GM23338 (cell line): ENCODE measurements at regions not wholly inside any gene's neighbourhood (a gene's known extent, or its start where the extent isn't known, plus 50 kb on each side); places are given as distances from the start of the nearest gene placed in this dataset.

ENCODE experiments used
- ATAC-seq: fragments of 200-7000 bp; cut with Tn5 transposase; 3 replicates; pipeline ENCODE4 v1.9.1; 2020
- DNase-seq: peaks from one replicate; pipeline ENCODE4 v3.0.0-alpha.2; 2015; ENCODE audit warnings: low spot score
- H2AFZ ChIP-seq: fragments of 200-600 bp; sonication (generic); 2 replicates; pipeline ENCODE4 v1.8.0; 2016; ENCODE audit warnings: antibody characterized with exemption, mild to moderate bottlenecking, moderate library complexity
- H3F3A ChIP-seq: fragments of 200-600 bp; sonication (generic); replicated peaks from 2 replicates; pipeline ENCODE4 v1.8.0; 2017; ENCODE audit warnings: antibody characterized with exemption, mixed run types, low read depth
- H3K27ac ChIP-seq: fragments of 200-600 bp; sonication (generic); 2 replicates; pipeline ENCODE4 v1.6.1; 2016; ENCODE audit warnings: low read depth
- H3K27me3 ChIP-seq: fragments of 200-600 bp; sonication (generic); 2 replicates; pipeline ENCODE4 v1.8.0; 2016; ENCODE audit warnings: mild to moderate bottlenecking, mixed run types, moderate library complexity; ENCODE audit not compliant: insufficient read depth
- H3K36me3 ChIP-seq: fragments of 200-600 bp; sonication (generic); 2 replicates; pipeline ENCODE4 v1.8.0; 2016; ENCODE audit warnings: mild to moderate bottlenecking; ENCODE audit not compliant: insufficient read depth
- H3K4me1 ChIP-seq: fragments of 200-600 bp; sonication (generic); 2 replicates; pipeline ENCODE4 v1.8.0; 2016; ENCODE audit warnings: mild to moderate bottlenecking, moderate library complexity; ENCODE audit not compliant: insufficient read depth
- H3K4me2 ChIP-seq: fragments of 200-600 bp; sonication (generic); 2 replicates; pipeline ENCODE4 v1.7.1; 2017; ENCODE audit warnings: mixed run types
- H3K4me3 ChIP-seq: fragments of 200-600 bp; sonication (generic); 2 replicates; pipeline ENCODE4 v1.6.1; 2016; ENCODE audit warnings: mixed run types
- H3K79me2 ChIP-seq: fragments of 200-600 bp; sonication (generic); replicated peaks from 2 replicates; pipeline ENCODE4 v1.8.0; 2017; ENCODE audit warnings: mild to moderate bottlenecking; ENCODE audit not compliant: insufficient read depth
- H3K9me2 ChIP-seq: fragments of 200-600 bp; sonication (generic); 2 replicates; pipeline ENCODE4 v1.8.0; 2017; ENCODE audit not compliant: insufficient read depth
- H4K20me1 ChIP-seq: fragments of 200-600 bp; sonication (generic); replicated peaks from 2 replicates; pipeline ENCODE4 v1.8.0; 2017; ENCODE audit warnings: mild to moderate bottlenecking; ENCODE audit not compliant: insufficient read depth
- H3K27ac Mint-ChIP-seq: 2 replicates; pipeline ENCODE4 v1.8.0; 2020; ENCODE audit warnings: inconsistent platforms, mild to moderate bottlenecking, moderate library complexity, mixed read lengths
- H3K27me3 Mint-ChIP-seq: 3 replicates; pipeline ENCODE4 v1.8.0; 2022; ENCODE audit warnings: low read depth, mild to moderate bottlenecking, moderate library complexity, mixed read lengths, inconsistent platforms; ENCODE audit not compliant: insufficient read depth, poor library complexity
- H3K36me3 Mint-ChIP-seq: 3 replicates; pipeline ENCODE4 v1.8.0; 2021; ENCODE audit warnings: low read depth, mild to moderate bottlenecking, inconsistent platforms, moderate library complexity, mixed read lengths
- H3K4me1 Mint-ChIP-seq: 3 replicates; pipeline ENCODE4 v1.8.0; 2020; ENCODE audit warnings: mild to moderate bottlenecking, inconsistent platforms, mixed read lengths
- H3K4me3 Mint-ChIP-seq: 3 replicates; pipeline ENCODE4 v1.8.0; 2021; ENCODE audit warnings: moderate library complexity, mild to moderate bottlenecking, inconsistent platforms, mixed read lengths
- H3K9me3 Mint-ChIP-seq: 3 replicates; pipeline ENCODE4 v1.8.0; 2020; ENCODE audit warnings: moderate library complexity, mild to moderate bottlenecking, inconsistent platforms, mixed read lengths
- CREB1 ChIP-seq: fragments of 250-450 bp; sonication (Bioruptor Pico); IDR thresholded peaks from 2 replicates; pipeline ENCODE4 v1.5.0; 2020; ENCODE audit warnings: low read depth, mild to moderate bottlenecking, moderate library complexity
- EZH2 ChIP-seq: fragments of 200-600 bp; sonication (generic); IDR thresholded peaks from one replicate; pipeline ENCODE4 v1.8.0; 2017; ENCODE audit warnings: antibody characterized with exemption, mild to moderate bottlenecking, low read depth; ENCODE audit not compliant: unreplicated experiment
- JUNB ChIP-seq: IDR thresholded peaks from one replicate; pipeline ENCODE4 v1.6.1; 2016; ENCODE audit warnings: antibody characterized with exemption; ENCODE audit not compliant: unreplicated experiment
- NANOG ChIP-seq: IDR thresholded peaks from 2 replicates; pipeline ENCODE4 v1.6.1; 2016; ENCODE audit warnings: antibody characterized with exemption, borderline replicate concordance
- ZNF114 ChIP-seq: fragments of 250-450 bp; sonication (Bioruptor Pico); IDR thresholded peaks from 2 replicates; pipeline ENCODE4 v1.5.0; 2020; ENCODE audit warnings: mild to moderate bottlenecking, moderate library complexity
- ZNF331 ChIP-seq: fragments of 250-450 bp; sonication (Bioruptor Pico); IDR thresholded peaks from 2 replicates; pipeline ENCODE4 v1.5.0; 2020; ENCODE audit warnings: low read depth, mild to moderate bottlenecking, moderate library complexity
- TF ChIP-seq, protein P1 (sequence below): IDR thresholded peaks from one replicate; pipeline ENCODE4 v1.6.1; 2018; ENCODE audit warnings: antibody characterized with exemption; ENCODE audit not compliant: unreplicated experiment
- TF ChIP-seq, protein P2 (sequence below): IDR thresholded peaks from 2 replicates; pipeline ENCODE4 v1.6.1; 2016; ENCODE audit warnings: antibody characterized with exemption
- TF ChIP-seq, protein P3 (sequence below): fragments of 250-450 bp; sonication (Bioruptor Pico); IDR thresholded peaks from 2 replicates; pipeline ENCODE4 v1.5.0; 2020; ENCODE audit warnings: mild to moderate bottlenecking, moderate library complexity

DNA sequence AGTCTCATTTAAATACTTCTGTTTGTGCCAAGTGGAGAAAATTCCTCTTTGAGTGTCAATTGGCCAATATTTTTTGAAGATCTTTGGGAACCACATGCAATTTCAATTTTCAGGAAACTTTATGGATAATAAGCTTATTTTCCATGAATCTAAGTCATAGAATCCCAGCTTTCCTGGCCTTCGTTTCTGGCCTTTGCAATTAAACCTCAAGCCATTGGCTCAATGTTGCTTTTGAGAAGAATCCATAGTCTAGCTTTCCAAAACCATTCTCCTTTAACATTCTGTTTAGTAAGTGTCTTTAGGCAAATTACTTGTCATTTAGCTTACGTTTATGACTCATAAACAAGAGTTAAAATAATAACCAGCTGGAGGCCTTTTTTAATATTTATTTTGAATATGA is 145.0 kb upstream of the FTMT start:
- TF ChIP-seq EZH2 (no peak), NANOG (no peak), ZNF331 (no peak), JUNB (no peak), ZNF114 (CRISPR knock-in tag) (no peak), CREB1 (CRISPR knock-in tag) (no peak)
- TF ChIP-seq, protein P1, sequence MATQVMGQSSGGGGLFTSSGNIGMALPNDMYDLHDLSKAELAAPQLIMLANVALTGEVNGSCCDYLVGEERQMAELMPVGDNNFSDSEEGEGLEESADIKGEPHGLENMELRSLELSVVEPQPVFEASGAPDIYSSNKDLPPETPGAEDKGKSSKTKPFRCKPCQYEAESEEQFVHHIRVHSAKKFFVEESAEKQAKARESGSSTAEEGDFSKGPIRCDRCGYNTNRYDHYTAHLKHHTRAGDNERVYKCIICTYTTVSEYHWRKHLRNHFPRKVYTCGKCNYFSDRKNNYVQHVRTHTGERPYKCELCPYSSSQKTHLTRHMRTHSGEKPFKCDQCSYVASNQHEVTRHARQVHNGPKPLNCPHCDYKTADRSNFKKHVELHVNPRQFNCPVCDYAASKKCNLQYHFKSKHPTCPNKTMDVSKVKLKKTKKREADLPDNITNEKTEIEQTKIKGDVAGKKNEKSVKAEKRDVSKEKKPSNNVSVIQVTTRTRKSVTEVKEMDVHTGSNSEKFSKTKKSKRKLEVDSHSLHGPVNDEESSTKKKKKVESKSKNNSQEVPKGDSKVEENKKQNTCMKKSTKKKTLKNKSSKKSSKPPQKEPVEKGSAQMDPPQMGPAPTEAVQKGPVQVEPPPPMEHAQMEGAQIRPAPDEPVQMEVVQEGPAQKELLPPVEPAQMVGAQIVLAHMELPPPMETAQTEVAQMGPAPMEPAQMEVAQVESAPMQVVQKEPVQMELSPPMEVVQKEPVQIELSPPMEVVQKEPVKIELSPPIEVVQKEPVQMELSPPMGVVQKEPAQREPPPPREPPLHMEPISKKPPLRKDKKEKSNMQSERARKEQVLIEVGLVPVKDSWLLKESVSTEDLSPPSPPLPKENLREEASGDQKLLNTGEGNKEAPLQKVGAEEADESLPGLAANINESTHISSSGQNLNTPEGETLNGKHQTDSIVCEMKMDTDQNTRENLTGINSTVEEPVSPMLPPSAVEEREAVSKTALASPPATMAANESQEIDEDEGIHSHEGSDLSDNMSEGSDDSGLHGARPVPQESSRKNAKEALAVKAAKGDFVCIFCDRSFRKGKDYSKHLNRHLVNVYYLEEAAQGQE: no peak
- TF ChIP-seq, protein P2, sequence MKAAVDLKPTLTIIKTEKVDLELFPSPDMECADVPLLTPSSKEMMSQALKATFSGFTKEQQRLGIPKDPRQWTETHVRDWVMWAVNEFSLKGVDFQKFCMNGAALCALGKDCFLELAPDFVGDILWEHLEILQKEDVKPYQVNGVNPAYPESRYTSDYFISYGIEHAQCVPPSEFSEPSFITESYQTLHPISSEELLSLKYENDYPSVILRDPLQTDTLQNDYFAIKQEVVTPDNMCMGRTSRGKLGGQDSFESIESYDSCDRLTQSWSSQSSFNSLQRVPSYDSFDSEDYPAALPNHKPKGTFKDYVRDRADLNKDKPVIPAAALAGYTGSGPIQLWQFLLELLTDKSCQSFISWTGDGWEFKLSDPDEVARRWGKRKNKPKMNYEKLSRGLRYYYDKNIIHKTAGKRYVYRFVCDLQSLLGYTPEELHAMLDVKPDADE: no peak
- TF ChIP-seq, protein P3, sequence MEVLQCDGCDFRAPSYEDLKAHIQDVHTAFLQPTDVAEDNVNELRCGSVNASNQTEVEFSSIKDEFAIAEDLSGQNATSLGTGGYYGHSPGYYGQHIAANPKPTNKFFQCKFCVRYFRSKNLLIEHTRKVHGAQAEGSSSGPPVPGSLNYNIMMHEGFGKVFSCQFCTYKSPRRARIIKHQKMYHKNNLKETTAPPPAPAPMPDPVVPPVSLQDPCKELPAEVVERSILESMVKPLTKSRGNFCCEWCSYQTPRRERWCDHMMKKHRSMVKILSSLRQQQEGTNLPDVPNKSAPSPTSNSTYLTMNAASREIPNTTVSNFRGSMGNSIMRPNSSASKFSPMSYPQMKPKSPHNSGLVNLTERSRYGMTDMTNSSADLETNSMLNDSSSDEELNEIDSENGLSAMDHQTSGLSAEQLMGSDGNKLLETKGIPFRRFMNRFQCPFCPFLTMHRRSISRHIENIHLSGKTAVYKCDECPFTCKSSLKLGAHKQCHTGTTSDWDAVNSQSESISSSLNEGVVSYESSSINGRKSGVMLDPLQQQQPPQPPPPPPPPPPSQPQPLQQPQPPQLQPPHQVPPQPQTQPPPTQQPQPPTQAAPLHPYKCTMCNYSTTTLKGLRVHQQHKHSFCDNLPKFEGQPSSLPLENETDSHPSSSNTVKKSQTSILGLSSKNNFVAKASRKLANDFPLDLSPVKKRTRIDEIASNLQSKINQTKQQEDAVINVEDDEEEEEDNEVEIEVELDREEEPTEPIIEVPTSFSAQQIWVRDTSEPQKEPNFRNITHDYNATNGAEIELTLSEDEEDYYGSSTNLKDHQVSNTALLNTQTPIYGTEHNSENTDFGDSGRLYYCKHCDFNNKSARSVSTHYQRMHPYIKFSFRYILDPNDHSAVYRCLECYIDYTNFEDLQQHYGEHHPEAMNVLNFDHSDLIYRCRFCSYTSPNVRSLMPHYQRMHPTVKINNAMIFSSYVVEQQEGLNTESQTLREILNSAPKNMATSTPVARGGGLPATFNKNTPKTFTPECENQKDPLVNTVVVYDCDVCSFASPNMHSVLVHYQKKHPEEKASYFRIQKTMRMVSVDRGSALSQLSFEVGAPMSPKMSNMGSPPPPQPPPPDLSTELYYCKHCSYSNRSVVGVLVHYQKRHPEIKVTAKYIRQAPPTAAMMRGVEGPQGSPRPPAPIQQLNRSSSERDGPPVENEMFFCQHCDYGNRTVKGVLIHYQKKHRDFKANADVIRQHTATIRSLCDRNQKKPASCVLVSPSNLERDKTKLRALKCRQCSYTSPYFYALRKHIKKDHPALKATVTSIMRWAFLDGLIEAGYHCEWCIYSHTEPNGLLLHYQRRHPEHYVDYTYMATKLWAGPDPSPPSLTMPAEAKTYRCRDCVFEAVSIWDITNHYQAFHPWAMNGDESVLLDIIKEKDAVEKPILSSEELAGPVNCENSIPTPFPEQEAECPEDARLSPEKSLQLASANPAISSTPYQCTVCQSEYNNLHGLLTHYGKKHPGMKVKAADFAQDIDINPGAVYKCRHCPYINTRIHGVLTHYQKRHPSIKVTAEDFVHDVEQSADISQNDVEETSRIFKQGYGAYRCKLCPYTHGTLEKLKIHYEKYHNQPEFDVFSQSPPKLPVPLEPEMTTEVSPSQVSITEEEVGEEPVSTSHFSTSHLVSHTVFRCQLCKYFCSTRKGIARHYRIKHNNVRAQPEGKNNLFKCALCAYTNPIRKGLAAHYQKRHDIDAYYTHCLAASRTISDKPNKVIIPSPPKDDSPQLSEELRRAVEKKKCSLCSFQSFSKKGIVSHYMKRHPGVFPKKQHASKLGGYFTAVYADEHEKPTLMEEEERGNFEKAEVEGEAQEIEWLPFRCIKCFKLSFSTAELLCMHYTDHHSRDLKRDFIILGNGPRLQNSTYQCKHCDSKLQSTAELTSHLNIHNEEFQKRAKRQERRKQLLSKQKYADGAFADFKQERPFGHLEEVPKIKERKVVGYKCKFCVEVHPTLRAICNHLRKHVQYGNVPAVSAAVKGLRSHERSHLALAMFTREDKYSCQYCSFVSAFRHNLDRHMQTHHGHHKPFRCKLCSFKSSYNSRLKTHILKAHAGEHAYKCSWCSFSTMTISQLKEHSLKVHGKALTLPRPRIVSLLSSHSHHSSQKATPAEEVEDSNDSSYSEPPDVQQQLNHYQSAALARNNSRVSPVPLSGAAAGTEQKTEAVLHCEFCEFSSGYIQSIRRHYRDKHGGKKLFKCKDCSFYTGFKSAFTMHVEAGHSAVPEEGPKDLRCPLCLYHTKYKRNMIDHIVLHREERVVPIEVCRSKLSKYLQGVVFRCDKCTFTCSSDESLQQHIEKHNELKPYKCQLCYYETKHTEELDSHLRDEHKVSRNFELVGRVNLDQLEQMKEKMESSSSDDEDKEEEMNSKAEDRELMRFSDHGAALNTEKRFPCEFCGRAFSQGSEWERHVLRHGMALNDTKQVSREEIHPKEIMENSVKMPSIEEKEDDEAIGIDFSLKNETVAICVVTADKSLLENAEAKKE: no peak
- Histone ChIP-seq H3K4me3 (no peak overlapping the region), H4K20me1 (no peaks in the 10 kb centered on the region), H3K79me2 (no peaks in the 10 kb centered on the region), H3K27ac (no peak overlapping the region), H2AFZ (no peak overlapping the region), H3F3A (no peaks in the 10 kb centered on the region), H3K4me1 (no peaks in the 10 kb centered on the region), H3K27me3 (no peaks in the 10 kb centered on the region), H3K4me2 (no peak overlapping the region), H3K9me2 (no peaks in the 10 kb centered on the region), H3K36me3 (no peaks in the 10 kb centered on the region)
- H3K9me3 Mint-ChIP-seq: no peaks in the 10 kb centered on the region
- H3K27ac Mint-ChIP-seq: no peak overlapping the region
- H3K36me3 Mint-ChIP-seq: no peaks in the 10 kb centered on the region
- H3K4me3 Mint-ChIP-seq: no peak overlapping the region
- no peaks in the 10 kb centered on the region for H3K4me1 Mint-ChIP-seq
- ATAC-seq (no peak), DNase-seq (no peak)
- H3K27me3 Mint-ChIP-seq: no peaks in the 10 kb centered on the region
